HG03196 (cell line): ENCODE measurements at regions not wholly inside any gene's neighbourhood (a gene's known extent, or its start where the extent isn't known, plus 50 kb on each side); places are given as distances from the start of the nearest gene placed in this dataset.
A peak's percentile ranks its signal among the peaks of the same experiment; 100 is the strongest.

Experiments used
- ATAC-seq: cut with Tn5 transposase; IDR thresholded peaks from one replicate; pipeline ENCODE4 v1.9.1; 2021; ENCODE audit not compliant: unreplicated experiment

- no peak for ATAC-seq
These were observed 217.0 kb upstream of the TLE3 start for GRCh38 chr15:70314688-70315087.

GRCh38 chr15:70314018-70314354 lies 216.3 kb upstream of the TLE3 start:
- ATAC-seq = no peak

- no peak for ATAC-seq
These were observed 215.6 kb upstream of the TLE3 start for GRCh38 chr15:70313099-70314017.

- ATAC-seq = no peak
These were observed 214.1 kb upstream of the TLE3 start for GRCh38 chr15:70311821-70312220.

- ATAC-seq = no peak
These were observed 212.0 kb upstream of the TLE3 start for GRCh38 chr15:70309716-70310115.

- no peak for ATAC-seq
These were observed 211.2 kb upstream of the TLE3 start for GRCh38 chr15:70308735-70309434.

- ATAC-seq = peak; percentile 70
These were observed 210.5 kb upstream of the TLE3 start for GRCh38 chr15:70308011-70308734.

GRCh38 chr15:70306582-70306981 lies 208.9 kb upstream of the TLE3 start:
- no peak for ATAC-seq

GRCh38 chr15:70306081-70306480 lies 208.4 kb upstream of the TLE3 start:
- ATAC-seq = no peak

GRCh38 chr15:70303981-70304380 lies 206.3 kb upstream of the TLE3 start:
- no peak for ATAC-seq

GRCh38 chr15:70302360-70302759 lies 204.6 kb upstream of the TLE3 start:
- ATAC-seq = no peak

- no peak for ATAC-seq
These were observed 203.7 kb upstream of the TLE3 start for GRCh38 chr15:70301396-70301795.

- peak; percentile 94 for ATAC-seq
These were observed 202.5 kb upstream of the TLE3 start for GRCh38 chr15:70299931-70300869.

- no peak for ATAC-seq
These were observed 199.8 kb upstream of the TLE3 start for GRCh38 chr15:70297465-70298058.

- no peak for ATAC-seq
These were observed 197.1 kb upstream of the TLE3 start for GRCh38 chr15:70294731-70295305.

- ATAC-seq = no peak
These were observed 196.1 kb upstream of the TLE3 start for GRCh38 chr15:70293591-70294470.

GRCh38 chr15:70293138-70293537 lies 195.4 kb upstream of the TLE3 start:
- ATAC-seq = no peak

- ATAC-seq = no peak
These were observed 194.5 kb upstream of the TLE3 start for GRCh38 chr15:70292076-70292760.
